A549 (cell line): ENCODE measurements at regions not wholly inside any gene's neighbourhood (a gene's known extent, or its start where the extent isn't known, plus 50 kb on each side); places are given as distances from the start of the nearest gene placed in this dataset.

Source experiments
- CEBPB ChIP-seq, 2 experiments: fragments of >200 bp in 1 of 2; sonication (Bioruptor Twin) in 1 of 2; formaldehyde crosslinking in 1 of 2; IDR thresholded peaks; 2 replicates each; pipeline ENCODE4 v1.6.1; 2012 to 2016
- HOXA7 ChIP-seq: fragments of 250-450 bp; sonication (Bioruptor Pico); IDR thresholded peaks from 2 replicates; pipeline ENCODE4 v1.5.0; 2020; ENCODE audit warnings: mild to moderate bottlenecking, moderate library complexity
- MAZ ChIP-seq: fragments of 150-350 bp; IDR thresholded peaks from 2 replicates; pipeline ENCODE4 v1.6.1; 2014; ENCODE audit warnings: antibody characterized with exemption, low read depth, low read length, borderline replicate concordance
- MYC ChIP-seq: IDR thresholded peaks from 2 replicates; pipeline ENCODE4 v1.6.1; 2012; ENCODE audit warnings: mild to moderate bottlenecking, inconsistent platforms, low read length, improper control_type of control experiment, borderline replicate concordance
- PBX3 ChIP-seq: IDR thresholded peaks from 2 replicates; pipeline ENCODE4 v1.6.1; 2012
- PHF8 ChIP-seq: fragments of 200-600 bp; sonication (generic); IDR thresholded peaks from 2 replicates; pipeline ENCODE4 v1.6.1; 2016; ENCODE audit warnings: low read depth, mild to moderate bottlenecking, antibody characterized with exemption, moderate library complexity, borderline replicate concordance
- POLR2A ChIP-seq: IDR thresholded peaks from 2 replicates; pipeline ENCODE4 v1.6.1; 2012; ENCODE audit warnings: mild to moderate bottlenecking, low read length
- RAD21 ChIP-seq, 2 experiments: fragments of >200 bp in 1 of 2; sonication (Bioruptor Twin) in 1 of 2; formaldehyde crosslinking in 1 of 2; IDR thresholded peaks in 1 of 2; conservative IDR thresholded peaks in 1 of 2; 2 replicates in 1 of 2; 3 replicates in 1 of 2; pipeline ENCODE4 v1.6.1; 2012 to 2018; ENCODE audit warnings: inconsistent platforms in 1 of 2
- RCOR1 ChIP-seq: fragments of 150-350 bp; IDR thresholded peaks from 2 replicates; pipeline ENCODE4 v1.6.1; 2014; ENCODE audit warnings: antibody characterized with exemption, low read length, low read depth
- TFCP2L1 ChIP-seq: fragments of 250-450 bp; sonication (Bioruptor Pico); IDR thresholded peaks from 2 replicates; pipeline ENCODE4 v1.5.0; 2021; ENCODE audit warnings: mild to moderate bottlenecking
- ZNF302 ChIP-seq: fragments of 250-450 bp; sonication (Bioruptor Pico); IDR thresholded peaks from 2 replicates; pipeline ENCODE4 v1.9.0; 2021; ENCODE audit warnings: inconsistent platforms, mild to moderate bottlenecking, moderate library complexity
- TF ChIP-seq, protein P1 (sequence below): fragments of >200 bp; sonication (Bioruptor Twin); formaldehyde crosslinking; IDR thresholded peaks from 3 replicates; pipeline ENCODE4 v1.5.1; 2016
- TF ChIP-seq, protein P2 (sequence below): fragments of 200-600 bp; sonication (generic); IDR thresholded peaks from 2 replicates; pipeline ENCODE4 v1.6.1; 2016; ENCODE audit warnings: antibody characterized with exemption, mild to moderate bottlenecking, moderate library complexity

DNA sequence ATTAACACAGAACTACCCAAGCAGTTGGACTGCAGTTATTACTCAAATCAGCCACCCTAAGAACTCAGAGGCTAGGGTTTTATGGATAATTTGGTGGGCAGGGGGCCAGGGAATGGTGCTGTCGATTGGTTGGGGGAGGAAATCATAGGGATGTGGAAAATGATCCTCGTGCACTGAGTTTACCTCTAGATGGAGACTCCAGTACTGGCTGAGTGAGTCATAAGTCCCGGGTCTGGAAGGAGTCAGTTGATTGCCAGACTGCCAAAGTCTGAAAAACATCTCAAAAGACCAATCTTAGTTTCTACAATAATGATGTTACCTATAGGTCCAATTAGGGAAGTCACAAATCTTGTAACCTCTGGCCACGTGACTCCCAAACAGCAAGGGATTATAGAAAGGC lies 257.5 kb upstream of the PRMT6 start:
- TF ChIP-seq, protein P1, sequence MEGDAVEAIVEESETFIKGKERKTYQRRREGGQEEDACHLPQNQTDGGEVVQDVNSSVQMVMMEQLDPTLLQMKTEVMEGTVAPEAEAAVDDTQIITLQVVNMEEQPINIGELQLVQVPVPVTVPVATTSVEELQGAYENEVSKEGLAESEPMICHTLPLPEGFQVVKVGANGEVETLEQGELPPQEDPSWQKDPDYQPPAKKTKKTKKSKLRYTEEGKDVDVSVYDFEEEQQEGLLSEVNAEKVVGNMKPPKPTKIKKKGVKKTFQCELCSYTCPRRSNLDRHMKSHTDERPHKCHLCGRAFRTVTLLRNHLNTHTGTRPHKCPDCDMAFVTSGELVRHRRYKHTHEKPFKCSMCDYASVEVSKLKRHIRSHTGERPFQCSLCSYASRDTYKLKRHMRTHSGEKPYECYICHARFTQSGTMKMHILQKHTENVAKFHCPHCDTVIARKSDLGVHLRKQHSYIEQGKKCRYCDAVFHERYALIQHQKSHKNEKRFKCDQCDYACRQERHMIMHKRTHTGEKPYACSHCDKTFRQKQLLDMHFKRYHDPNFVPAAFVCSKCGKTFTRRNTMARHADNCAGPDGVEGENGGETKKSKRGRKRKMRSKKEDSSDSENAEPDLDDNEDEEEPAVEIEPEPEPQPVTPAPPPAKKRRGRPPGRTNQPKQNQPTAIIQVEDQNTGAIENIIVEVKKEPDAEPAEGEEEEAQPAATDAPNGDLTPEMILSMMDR: no peak
- TF ChIP-seq POLR2A (no peak), RCOR1 (no peak), RAD21 (conservative IDR thresholded peaks at IDR 0.05 in 1 of 2, IDR thresholded peaks at IDR 0.05 in 1 of 2) (no peak), TFCP2L1 (CRISPR knock-in tag) (no peak), MAZ (no peak), CEBPB (IDR thresholded peaks at IDR 0.05) (no peak), HOXA7 (CRISPR knock-in tag) (no peak), PBX3 (no peak), PHF8 (no peak), MYC (no peak), ZNF302 (no peak)
- TF ChIP-seq, protein P2, sequence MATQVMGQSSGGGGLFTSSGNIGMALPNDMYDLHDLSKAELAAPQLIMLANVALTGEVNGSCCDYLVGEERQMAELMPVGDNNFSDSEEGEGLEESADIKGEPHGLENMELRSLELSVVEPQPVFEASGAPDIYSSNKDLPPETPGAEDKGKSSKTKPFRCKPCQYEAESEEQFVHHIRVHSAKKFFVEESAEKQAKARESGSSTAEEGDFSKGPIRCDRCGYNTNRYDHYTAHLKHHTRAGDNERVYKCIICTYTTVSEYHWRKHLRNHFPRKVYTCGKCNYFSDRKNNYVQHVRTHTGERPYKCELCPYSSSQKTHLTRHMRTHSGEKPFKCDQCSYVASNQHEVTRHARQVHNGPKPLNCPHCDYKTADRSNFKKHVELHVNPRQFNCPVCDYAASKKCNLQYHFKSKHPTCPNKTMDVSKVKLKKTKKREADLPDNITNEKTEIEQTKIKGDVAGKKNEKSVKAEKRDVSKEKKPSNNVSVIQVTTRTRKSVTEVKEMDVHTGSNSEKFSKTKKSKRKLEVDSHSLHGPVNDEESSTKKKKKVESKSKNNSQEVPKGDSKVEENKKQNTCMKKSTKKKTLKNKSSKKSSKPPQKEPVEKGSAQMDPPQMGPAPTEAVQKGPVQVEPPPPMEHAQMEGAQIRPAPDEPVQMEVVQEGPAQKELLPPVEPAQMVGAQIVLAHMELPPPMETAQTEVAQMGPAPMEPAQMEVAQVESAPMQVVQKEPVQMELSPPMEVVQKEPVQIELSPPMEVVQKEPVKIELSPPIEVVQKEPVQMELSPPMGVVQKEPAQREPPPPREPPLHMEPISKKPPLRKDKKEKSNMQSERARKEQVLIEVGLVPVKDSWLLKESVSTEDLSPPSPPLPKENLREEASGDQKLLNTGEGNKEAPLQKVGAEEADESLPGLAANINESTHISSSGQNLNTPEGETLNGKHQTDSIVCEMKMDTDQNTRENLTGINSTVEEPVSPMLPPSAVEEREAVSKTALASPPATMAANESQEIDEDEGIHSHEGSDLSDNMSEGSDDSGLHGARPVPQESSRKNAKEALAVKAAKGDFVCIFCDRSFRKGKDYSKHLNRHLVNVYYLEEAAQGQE: no peak
